Heart left ventricle (tissue), 16 donors: ENCODE measurements at regions not wholly inside any gene's neighbourhood (a gene's known extent, or its start where the extent isn't known, plus 50 kb on each side); places are given as distances from the start of the nearest gene placed in this dataset.

Experiments
- ATAC-seq, 4 donors: fragments of 200-7000 bp; cut with Tn5 transposase; one replicate each; pipeline ENCODE4 v1.9.1; 2020 to 2022; ENCODE audit warnings: moderate library complexity in 4 of 4, mild to moderate bottlenecking in 3 of 4, moderate number of reproducible peaks in 1 of 4
- DNase-seq, 5 donors: peaks; one replicate each; pipeline ENCODE4 v3.0.0-alpha.2; 2020
- H3K27ac ChIP-seq, 12 donors: fragments of 200-600 bp; sonication (generic) in 4 of 12; one replicate each; pipeline versions ENCODE4 v1.5.0 to v1.8.0; 2016 to 2022; ENCODE audit warnings: mild to moderate bottlenecking in 2 of 12
- H3K27me3 ChIP-seq, 9 donors: fragments of 200-600 bp; sonication (generic) in 2 of 9; one replicate each; pipeline versions ENCODE4 v1.5.1 to v1.8.0; 2016 to 2022; ENCODE audit warnings: mild to moderate bottlenecking in 3 of 9
- H3K36me3 ChIP-seq, 9 donors: fragments of 200-600 bp; sonication (generic) in 2 of 9; one replicate each; pipeline versions ENCODE4 v1.5.0 to v1.8.0; 2018 to 2022; ENCODE audit warnings: mild to moderate bottlenecking in 2 of 9
- H3K4me1 ChIP-seq, 12 donors: fragments of 200-600 bp; sonication (generic) in 4 of 12; one replicate each; pipeline versions ENCODE4 v1.5.0 to v1.8.0; 2016 to 2022; ENCODE audit warnings: mild to moderate bottlenecking in 3 of 12
- H3K4me3 ChIP-seq, 12 donors: fragments of 200-600 bp; sonication (generic) in 4 of 12; one replicate each; pipeline versions ENCODE4 v1.5.0 to v1.8.0; 2017 to 2022; ENCODE audit warnings: mild to moderate bottlenecking in 9 of 12, moderate library complexity in 4 of 12
- H3K9me3 ChIP-seq, 12 donors: fragments of 200-600 bp; sonication (generic) in 4 of 12; one replicate each; pipeline versions ENCODE4 v1.5.0 to v1.8.0; 2016 to 2022; ENCODE audit warnings: mild to moderate bottlenecking in 1 of 12
- POLR2A ChIP-seq, 2 donors: fragments of 450-650 bp; IDR thresholded peaks; one replicate each; pipeline ENCODE4 v1.6.1; 2017; ENCODE audit warnings: antibody characterized with exemption in 2 of 2, mild to moderate bottlenecking in 2 of 2, moderate library complexity in 2 of 2
- WGBS, 4 donors: extraction: QIAGEN DNeasy Blood & Tissue Kit in 2 of 4; methylation state at CpG; one replicate each; pipeline versions ENCODE4 v1.1.5 to v1.1.7; 2013 to 2018; 5-methylcytosine and 5-hydroxymethylcytosine counted together
- intact Hi-C, 10 donors: fragments of 100-400 bp; cut with DNase I; formaldehyde crosslinking; loops; one replicate each; pipeline versions ENCODE4 v1.11.1 to v1.14.2; 2022
- TF ChIP-seq, protein P1 (sequence below), 12 donors: fragments of 200-600 bp; sonication (generic) in 4 of 12; IDR thresholded peaks; one replicate each; pipeline versions ENCODE4 v1.5.0 to v1.8.0; 2018 to 2022; ENCODE audit warnings: antibody characterized with exemption in 12 of 12, mild to moderate bottlenecking in 5 of 12
- donor health status: ischemic (EF 13 %, LVEDD 7.1; RV severe dilation, severe dysfunction).
- donor health status: healthy with polysubstance abuse.
- donor health status: DM: no; HTN: yes; CAD: no.
- donor health status: DM: no; HTN: no; CAD: no.
- donor health status: ischemic (EF 25% LVEDD 6.9; RV normal size, moderate dysfunction).
- donor health status: ischemic (EF 25% LVEDD 5.7; RV mildly dilated, moderate dysfunction).
- donor health status: healthy.
- donor health status: DM: yes; HTN: yes; CAD: no.
- donor health status: ischemic (EF 35%, LVEDD 5.7; RV mildly dilated, moderate dysfunction).
- donor health status: nonischemic (EF 11% LVEDD 7.7; RV severe dilation, severe dysfunction).
- donor health status: DM: yes; HTN: yes; CAD: no.
- donor health status: PGD.
- donor health status: ischemic (EF 29% LVEDD 5.4; RV normal size, mild dysfunction).
- donor health status: nonischemic (EF 23%, LVEDD 6.1; RV moderate dilation, normal function).

DNA sequence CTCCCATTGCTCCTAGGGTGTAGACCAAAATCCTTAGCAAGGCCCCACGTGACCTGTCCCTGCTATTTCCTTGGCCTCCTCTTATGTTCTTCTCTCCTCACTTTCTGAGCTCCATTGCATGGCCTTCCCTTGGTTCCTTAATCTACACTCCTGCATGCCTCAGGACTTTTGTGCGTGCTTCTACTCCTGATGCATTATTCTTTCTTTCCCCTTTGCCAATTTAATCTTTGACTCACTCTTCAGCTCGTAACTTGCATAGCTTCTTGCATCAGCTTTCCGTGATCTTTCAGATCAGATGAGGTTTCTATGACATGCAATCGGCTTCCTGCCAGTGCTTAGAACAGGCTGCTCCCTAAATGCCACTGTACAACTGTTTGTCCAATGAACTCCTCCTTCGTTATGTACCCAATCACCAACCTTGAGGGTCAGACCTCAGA is 261.6 kb upstream of the CADM1 start:
- Histone ChIP-seq H3K36me3 (no peaks in the 10 kb centered on the region), H3K27ac (no peak overlapping the region), H3K4me3 (no peak overlapping the region), H3K4me1 (peaks cover 0 to 1% (median 0%) of the 10 kb centered on the region in 12 donors), H3K27me3 (no peaks in the 10 kb centered on the region), H3K9me3 (no peaks in the 10 kb centered on the region)
- intact Hi-C loops = loop anchor here in 1 of 10 donors (10.0 kb wide), 1 partner anchor 431 kb away; no protein-coding TSS in a partner anchor
- DNase-seq (no peak), ATAC-seq (no peak)
- TF ChIP-seq, protein P1, sequence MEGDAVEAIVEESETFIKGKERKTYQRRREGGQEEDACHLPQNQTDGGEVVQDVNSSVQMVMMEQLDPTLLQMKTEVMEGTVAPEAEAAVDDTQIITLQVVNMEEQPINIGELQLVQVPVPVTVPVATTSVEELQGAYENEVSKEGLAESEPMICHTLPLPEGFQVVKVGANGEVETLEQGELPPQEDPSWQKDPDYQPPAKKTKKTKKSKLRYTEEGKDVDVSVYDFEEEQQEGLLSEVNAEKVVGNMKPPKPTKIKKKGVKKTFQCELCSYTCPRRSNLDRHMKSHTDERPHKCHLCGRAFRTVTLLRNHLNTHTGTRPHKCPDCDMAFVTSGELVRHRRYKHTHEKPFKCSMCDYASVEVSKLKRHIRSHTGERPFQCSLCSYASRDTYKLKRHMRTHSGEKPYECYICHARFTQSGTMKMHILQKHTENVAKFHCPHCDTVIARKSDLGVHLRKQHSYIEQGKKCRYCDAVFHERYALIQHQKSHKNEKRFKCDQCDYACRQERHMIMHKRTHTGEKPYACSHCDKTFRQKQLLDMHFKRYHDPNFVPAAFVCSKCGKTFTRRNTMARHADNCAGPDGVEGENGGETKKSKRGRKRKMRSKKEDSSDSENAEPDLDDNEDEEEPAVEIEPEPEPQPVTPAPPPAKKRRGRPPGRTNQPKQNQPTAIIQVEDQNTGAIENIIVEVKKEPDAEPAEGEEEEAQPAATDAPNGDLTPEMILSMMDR (IDR thresholded peaks at IDR 0.05) = no peak
- no peak for TF ChIP-seq POLR2A (IDR thresholded peaks at IDR 0.05)
- WGBS, 4 donors = 93 to 96% (median 94%) methylated on average over 6 of the region's 6 CpGs

- intact Hi-C loops = loop anchor here in 1 of 10 donors (10.0 kb wide), 1 partner anchor 429 kb away; no protein-coding TSS in a partner anchor
These were observed 260.0 kb upstream of the CADM1 start for GRCh38 chr11:115764176-115764575.

DNA sequence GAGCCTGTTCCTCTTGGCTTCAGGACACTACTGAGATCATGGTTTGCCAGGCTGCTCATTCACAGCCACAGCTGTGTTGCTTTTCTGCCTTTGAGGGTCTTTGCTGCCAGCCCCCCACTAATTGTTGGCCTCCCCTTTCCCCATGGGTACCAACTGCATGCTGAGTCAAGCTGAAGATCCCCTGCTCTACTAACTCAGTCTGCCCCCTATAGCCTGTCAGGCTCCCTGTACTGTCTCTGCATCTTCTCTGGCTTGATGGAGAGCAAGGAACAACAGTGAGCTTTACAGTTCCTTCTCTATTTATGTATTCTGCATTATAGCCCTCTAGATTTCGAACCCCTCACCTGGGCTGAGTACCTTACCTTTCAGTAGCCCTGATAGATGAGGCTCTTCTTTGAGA is 257.6 kb upstream of the CADM1 start:
- peaks cover 0 to 14% (median 6%) of the 10 kb centered on the region in 12 donors for H3K4me1 ChIP-seq
- intact Hi-C loops = loop anchor here in 1 of 10 donors (10.0 kb wide), 1 partner anchor 427 kb away; no protein-coding TSS in a partner anchor
- no peak overlapping the region for H3K27ac ChIP-seq
- H3K9me3 ChIP-seq = no peaks in the 10 kb centered on the region
- ATAC-seq = no peak
- H3K27me3 ChIP-seq = peaks cover 0 to 11% (median 0%) of the 10 kb centered on the region in 9 donors
- H3K36me3 ChIP-seq = no peaks in the 10 kb centered on the region
- no peak for DNase-seq
- TF ChIP-seq, protein P1 (IDR thresholded peaks at IDR 0.05) = peak in 1 of 12 donors; percentile 12
- no peak for TF ChIP-seq POLR2A (IDR thresholded peaks at IDR 0.05)
- no peak overlapping the region for H3K4me3 ChIP-seq
- WGBS, 4 donors = 94 to 100% (median 96%) methylated on average over 1 of the region's 1 CpG

More at GRCh38 chr11:115764176-115764575, 260.0 kb upstream of the CADM1 start:
- WGBS, 4 donors = 78 to 80% (median 78%) methylated on average over 7 of the region's 7 CpGs
- no peak overlapping the region for H3K27ac ChIP-seq
- DNase-seq (no peak), ATAC-seq (no peak)
- peaks cover 0 to 14% (median 6%) of the 10 kb centered on the region in 12 donors for H3K4me1 ChIP-seq
- H3K36me3 ChIP-seq = no peaks in the 10 kb centered on the region
- TF ChIP-seq POLR2A (IDR thresholded peaks at IDR 0.05) = no peak
- TF ChIP-seq, protein P1 (IDR thresholded peaks at IDR 0.05) = no peak
- no peak overlapping the region for H3K4me3 ChIP-seq
- H3K9me3 ChIP-seq = no peaks in the 10 kb centered on the region
- peaks cover 0 to 4% (median 0%) of the 10 kb centered on the region in 9 donors for H3K27me3 ChIP-seq

DNA sequence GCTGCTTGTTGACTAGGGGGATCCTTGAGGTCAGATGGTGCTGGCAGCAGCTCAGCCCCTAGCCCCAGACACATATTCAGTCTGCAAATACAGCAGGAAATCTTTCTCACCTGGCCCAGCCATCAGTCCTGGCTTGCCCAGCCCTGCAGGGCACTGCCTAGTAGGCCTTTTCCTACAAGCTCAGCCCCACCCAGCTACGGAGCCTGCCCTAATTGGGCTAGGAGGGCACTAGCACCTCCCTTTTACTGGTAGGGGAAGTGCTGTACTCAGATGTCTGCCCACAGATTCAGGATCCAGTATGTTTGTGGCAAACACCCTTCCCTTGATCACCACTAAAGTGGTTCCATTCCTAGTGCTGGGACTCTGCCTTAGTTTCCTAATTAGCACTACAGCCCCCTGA is 257.1 kb upstream of the CADM1 start:
- DNase-seq (no peak), ATAC-seq (peak in 1 of 4 donors; percentile 41)
- intact Hi-C loops = loop anchor here in 1 of 10 donors (10.0 kb wide), 1 partner anchor 427 kb away; no protein-coding TSS in a partner anchor
- 78 to 92% (median 84%) methylated on average over 1 of the region's 1 CpG for WGBS, 4 donors
- peaks cover 0 to 14% (median 6%) of the 10 kb centered on the region in 12 donors for H3K4me1 ChIP-seq
- no peak overlapping the region for H3K4me3 ChIP-seq
- no peaks in the 10 kb centered on the region for H3K36me3 ChIP-seq
- H3K27ac ChIP-seq = no peak overlapping the region
- no peaks in the 10 kb centered on the region for H3K9me3 ChIP-seq
- peaks cover 0 to 11% (median 0%) of the 10 kb centered on the region in 9 donors for H3K27me3 ChIP-seq
- no peak for TF ChIP-seq POLR2A (IDR thresholded peaks at IDR 0.05)
- TF ChIP-seq, protein P1 (IDR thresholded peaks at IDR 0.05) = no peak
